LNCaP clone FGC (cell line): ENCODE measurements at regions not wholly inside any gene's neighbourhood (a gene's known extent, or its start where the extent isn't known, plus 50 kb on each side); places are given as distances from the start of the nearest gene placed in this dataset.

Source experiments
- DNase-seq: peaks from one replicate; pipeline ENCODE4 v3.0.0-alpha.2; 2011; ENCODE audit warnings: low read depth
- H3K4me3 ChIP-seq: 2 replicates; pipeline ENCODE4 v1.5.1; 2011; ENCODE audit warnings: mild to moderate bottlenecking, low read depth, low read length, control low read depth
- CTCF ChIP-seq: IDR thresholded peaks from 2 replicates; pipeline ENCODE4 v1.5.1; 2012; ENCODE audit warnings: mild to moderate bottlenecking; ENCODE audit not compliant: control insufficient read depth, insufficient read depth; ENCODE audit errors: extremely low read depth

GRCh38 chrX:805103-805670 lies 174.6 kb downstream of the SHOX start:
- no peak overlapping the region for H3K4me3 ChIP-seq
- no peak for TF ChIP-seq CTCF
- no peak for DNase-seq

- TF ChIP-seq CTCF: no peak
Observed at GRCh38 chrX:802846-803245, 172.3 kb downstream of the SHOX start.

GRCh38 chrX:799808-800207 lies 169.2 kb downstream of the SHOX start:
- H3K4me3 ChIP-seq: no peak overlapping the region
- DNase-seq: no peak
- TF ChIP-seq CTCF: no peak

More at GRCh38 chrX:802846-803245, 172.3 kb downstream of the SHOX start:
- no peak for DNase-seq
- no peak overlapping the region for H3K4me3 ChIP-seq

- DNase-seq: no peak
- H3K4me3 ChIP-seq: no peak overlapping the region
- no peak for TF ChIP-seq CTCF
Observed at GRCh38 chrX:794311-794710, 163.7 kb downstream of the SHOX start.

- H3K4me3 ChIP-seq: no peak overlapping the region
- DNase-seq: no peak
- no peak for TF ChIP-seq CTCF
Observed at GRCh38 chrX:793216-793770, 162.7 kb downstream of the SHOX start.

GRCh38 chrX:791479-792034 lies 161.0 kb downstream of the SHOX start:
- no peak for DNase-seq
- TF ChIP-seq CTCF: no peak
- H3K4me3 ChIP-seq: no peak overlapping the region
